NCI-H446 (cell line): ENCODE measurements at regions not wholly inside any gene's neighbourhood (a gene's known extent, or its start where the extent isn't known, plus 50 kb on each side); places are given as distances from the start of the nearest gene placed in this dataset.

Experiments
- DNase-seq, 2 experiments: peaks; one replicate each; lab custom pipeline; 2025; lab: John Stamatoyannopoulos, UW

GRCh38 chr2:122167515-122167914 is 412.1 kb downstream of the TSN start:
- peak; percentile 26 to 52 for DNase-seq

GRCh38 chr2:122168799-122169198 is 413.3 kb downstream of the TSN start:
- DNase-seq, result no peak

GRCh38 chr2:122172812-122173211 is 417.4 kb downstream of the TSN start:
- no peak for DNase-seq

- no peak for DNase-seq
These were observed 418.6 kb downstream of the TSN start for GRCh38 chr2:122174061-122174460.

GRCh38 chr2:122179492-122180165 is 424.2 kb downstream of the TSN start:
- no peak for DNase-seq

- no peak for DNase-seq
These were observed 425.5 kb downstream of the TSN start for GRCh38 chr2:122180972-122181371.

- no peak for DNase-seq
These were observed 427.3 kb downstream of the TSN start for GRCh38 chr2:122182616-122183355.

GRCh38 chr2:122183890-122184289 is 428.4 kb downstream of the TSN start:
- no peak for DNase-seq

- no peak for DNase-seq
These were observed 431.3 kb downstream of the TSN start for GRCh38 chr2:122186761-122187222.

- DNase-seq, result peak in 1 of 2 experiments; percentile 77
These were observed 435.9 kb downstream of the TSN start for GRCh38 chr2:122191331-122191730.

GRCh38 chr2:122193622-122194021 is 438.2 kb downstream of the TSN start:
- no peak for DNase-seq

GRCh38 chr2:122194546-122194945 is 439.1 kb downstream of the TSN start:
- DNase-seq, result no peak

- peak; percentile 53 to 91 for DNase-seq
These were observed 448.1 kb downstream of the TSN start for GRCh38 chr2:122203523-122203922.

GRCh38 chr2:122205641-122206040 is 450.2 kb downstream of the TSN start:
- DNase-seq, result no peak

GRCh38 chr2:122206101-122206500 is 450.6 kb downstream of the TSN start:
- no peak for DNase-seq

GRCh38 chr2:122209377-122209776 is 453.9 kb downstream of the TSN start:
- no peak for DNase-seq

- DNase-seq, result no peak
These were observed 454.6 kb downstream of the TSN start for GRCh38 chr2:122210065-122210464.

- no peak for DNase-seq
These were observed 455.7 kb downstream of the TSN start for GRCh38 chr2:122210898-122211856.

- DNase-seq, result no peak
These were observed 457.9 kb downstream of the TSN start for GRCh38 chr2:122213312-122213711.

GRCh38 chr2:122216071-122216470 is 460.6 kb downstream of the TSN start:
- DNase-seq, result no peak

GRCh38 chr2:122216901-122217300 is 461.4 kb downstream of the TSN start:
- no peak for DNase-seq

GRCh38 chr2:122218596-122218995 is 463.1 kb downstream of the TSN start:
- DNase-seq, result no peak
